GM12872 (cell line): ENCODE measurements at regions not wholly inside any gene's neighbourhood (a gene's known extent, or its start where the extent isn't known, plus 50 kb on each side); places are given as distances from the start of the nearest gene placed in this dataset.
A peak's percentile ranks its signal among the peaks of the same experiment; 100 is the strongest.

Experiments
- TF ChIP-seq, protein P1 (sequence below): IDR thresholded peaks from 3 replicates; pipeline ENCODE4 v1.5.1; 2011; ENCODE audit warnings: low read depth, mild to moderate bottlenecking, low read length, moderate library complexity; ENCODE audit not compliant: insufficient read depth

DNA sequence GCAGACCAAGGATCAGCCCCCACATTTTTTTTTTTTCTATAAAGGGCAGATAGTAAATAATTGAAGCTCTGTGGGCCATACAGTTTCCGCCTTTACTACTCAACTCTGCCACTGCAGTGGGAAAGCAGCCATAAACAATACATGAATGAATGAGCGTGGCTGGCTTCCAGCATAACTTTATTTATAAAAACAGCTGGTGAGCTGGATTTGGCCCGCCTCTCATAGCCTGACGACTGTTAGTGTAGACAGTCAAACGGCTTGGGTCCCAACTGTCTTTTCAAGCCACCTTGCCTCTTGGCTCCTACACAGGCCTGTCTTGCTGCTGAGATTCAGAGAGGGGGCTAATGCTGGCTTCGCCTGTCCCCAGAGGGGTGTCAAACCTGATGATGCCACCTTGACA, 169.8 kb upstream of the GPR26 start:
- TF ChIP-seq, protein P1, sequence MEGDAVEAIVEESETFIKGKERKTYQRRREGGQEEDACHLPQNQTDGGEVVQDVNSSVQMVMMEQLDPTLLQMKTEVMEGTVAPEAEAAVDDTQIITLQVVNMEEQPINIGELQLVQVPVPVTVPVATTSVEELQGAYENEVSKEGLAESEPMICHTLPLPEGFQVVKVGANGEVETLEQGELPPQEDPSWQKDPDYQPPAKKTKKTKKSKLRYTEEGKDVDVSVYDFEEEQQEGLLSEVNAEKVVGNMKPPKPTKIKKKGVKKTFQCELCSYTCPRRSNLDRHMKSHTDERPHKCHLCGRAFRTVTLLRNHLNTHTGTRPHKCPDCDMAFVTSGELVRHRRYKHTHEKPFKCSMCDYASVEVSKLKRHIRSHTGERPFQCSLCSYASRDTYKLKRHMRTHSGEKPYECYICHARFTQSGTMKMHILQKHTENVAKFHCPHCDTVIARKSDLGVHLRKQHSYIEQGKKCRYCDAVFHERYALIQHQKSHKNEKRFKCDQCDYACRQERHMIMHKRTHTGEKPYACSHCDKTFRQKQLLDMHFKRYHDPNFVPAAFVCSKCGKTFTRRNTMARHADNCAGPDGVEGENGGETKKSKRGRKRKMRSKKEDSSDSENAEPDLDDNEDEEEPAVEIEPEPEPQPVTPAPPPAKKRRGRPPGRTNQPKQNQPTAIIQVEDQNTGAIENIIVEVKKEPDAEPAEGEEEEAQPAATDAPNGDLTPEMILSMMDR, result no peak

DNA sequence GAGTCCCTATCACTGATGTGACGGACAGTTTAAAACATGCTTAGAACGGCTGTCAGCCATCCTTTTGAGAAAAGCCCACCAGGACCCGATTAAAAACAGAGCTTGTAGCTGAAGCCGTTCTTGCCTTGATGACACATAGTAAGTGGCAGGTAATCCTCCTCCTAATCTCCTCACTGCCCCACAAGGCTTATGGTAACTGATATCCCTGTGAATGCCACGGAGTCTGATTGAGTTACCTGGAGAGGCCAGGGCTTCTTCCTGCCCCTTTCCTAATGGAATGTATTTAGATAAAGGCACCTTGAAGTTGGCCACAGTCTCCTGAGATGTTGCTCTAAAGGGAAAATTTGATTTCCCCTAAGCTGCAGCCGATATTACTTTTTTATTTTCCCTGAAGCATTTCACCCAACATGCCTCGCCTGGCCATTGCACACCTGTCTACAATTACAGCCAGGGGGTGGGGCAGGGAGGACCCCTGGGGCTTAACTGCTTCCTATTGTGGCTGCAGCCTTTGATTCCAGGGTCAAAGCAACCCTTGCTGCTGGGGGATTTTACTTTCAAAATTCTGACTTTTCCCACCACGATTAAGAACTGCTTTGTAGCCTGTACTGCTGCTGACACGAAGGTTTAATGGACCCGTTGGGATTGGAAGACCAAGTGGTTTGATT, 169.0 kb upstream of the GPR26 start:
- TF ChIP-seq, protein P1, result no peak

GRCh38 chr10:123500110-123500509, 166.0 kb upstream of the GPR26 start:
- TF ChIP-seq, protein P1, result no peak

DNA sequence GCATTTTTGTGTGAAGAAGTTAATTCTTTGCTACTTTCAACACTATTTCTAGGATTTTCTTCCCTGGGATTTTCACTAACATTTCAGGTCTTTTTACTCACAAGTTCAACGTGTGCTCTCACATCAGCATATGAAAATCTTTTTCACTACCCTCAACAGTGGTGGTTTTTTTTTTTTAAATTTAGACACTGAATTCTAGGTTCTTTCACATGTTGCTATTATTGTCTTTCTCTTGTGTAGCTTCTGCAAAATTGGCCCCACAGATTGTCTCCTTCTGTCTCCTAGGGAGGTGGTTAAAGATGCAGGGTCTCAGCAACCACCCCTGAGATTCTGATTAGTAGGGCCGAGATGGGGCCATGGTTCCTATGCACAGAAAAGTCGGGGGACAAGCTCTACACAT, 165.0 kb upstream of the GPR26 start:
- TF ChIP-seq, protein P1, result no peak

DNA sequence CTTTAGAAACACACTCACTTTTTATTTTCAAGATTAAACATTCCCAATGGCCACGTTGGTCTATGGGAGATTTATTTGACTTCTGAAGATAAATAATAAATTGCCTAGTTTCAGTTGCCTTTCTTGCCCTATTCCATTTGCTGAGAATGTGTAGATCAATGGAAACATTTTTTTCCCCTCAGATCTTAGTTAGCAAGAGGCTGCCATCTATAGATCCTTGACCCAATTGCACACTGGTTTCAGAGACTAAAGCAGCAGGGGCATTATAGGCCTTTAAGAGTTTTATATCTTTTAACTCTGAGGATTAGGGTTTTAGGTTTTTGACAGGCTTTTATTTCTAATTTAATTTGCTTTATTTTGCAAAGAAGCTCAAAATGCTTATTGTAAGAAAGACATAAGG, 163.2 kb upstream of the GPR26 start:
- TF ChIP-seq, protein P1, result peak; percentile 30; the same call in 1 of the 3 replicates

DNA sequence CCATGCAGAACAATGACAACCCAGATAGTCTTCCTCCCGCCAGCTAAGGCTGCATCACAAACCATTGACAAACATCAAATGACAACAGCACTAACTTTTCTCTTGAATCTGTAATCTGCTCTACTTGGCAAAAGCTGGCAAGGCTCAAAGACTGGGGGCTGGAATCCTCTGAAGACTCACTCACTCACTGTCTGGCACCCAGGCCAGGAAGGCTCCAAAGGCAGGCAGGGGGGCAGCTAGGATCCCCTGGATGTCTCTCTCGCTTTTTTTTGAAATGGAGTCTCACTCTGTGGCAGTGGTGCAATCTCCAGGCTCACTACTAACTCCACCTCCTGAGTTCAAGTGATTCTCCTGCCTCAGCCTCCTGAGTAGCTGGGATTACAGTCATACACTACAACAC, 159.7 kb upstream of the GPR26 start:
- TF ChIP-seq, protein P1, result no peak

DNA sequence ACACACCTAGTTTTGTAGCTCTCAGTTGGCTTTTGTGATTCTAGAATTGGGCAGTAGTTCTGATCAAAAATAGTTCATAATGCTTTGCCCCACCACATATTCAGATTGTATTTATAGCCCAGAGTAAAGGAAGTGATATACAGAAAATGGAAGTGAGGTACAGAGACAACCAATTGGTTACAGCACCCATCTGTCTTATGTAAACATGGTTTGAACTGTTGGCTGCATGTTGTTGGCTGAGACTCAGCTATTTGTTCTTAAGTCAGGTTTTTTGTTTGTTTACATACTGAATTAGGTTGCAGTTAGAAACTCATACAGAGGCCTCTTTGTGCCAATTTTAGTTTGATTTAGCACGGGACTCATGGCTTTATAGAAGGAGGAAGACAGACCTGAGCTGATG, 158.9 kb upstream of the GPR26 start:
- TF ChIP-seq, protein P1, result no peak
